ENCODE measurements at regions not wholly inside any gene's neighbourhood (a gene's known extent, or its start where the extent isn't known, plus 50 kb on each side); places are given as distances from the start of the nearest gene placed in this dataset.

DNA sequence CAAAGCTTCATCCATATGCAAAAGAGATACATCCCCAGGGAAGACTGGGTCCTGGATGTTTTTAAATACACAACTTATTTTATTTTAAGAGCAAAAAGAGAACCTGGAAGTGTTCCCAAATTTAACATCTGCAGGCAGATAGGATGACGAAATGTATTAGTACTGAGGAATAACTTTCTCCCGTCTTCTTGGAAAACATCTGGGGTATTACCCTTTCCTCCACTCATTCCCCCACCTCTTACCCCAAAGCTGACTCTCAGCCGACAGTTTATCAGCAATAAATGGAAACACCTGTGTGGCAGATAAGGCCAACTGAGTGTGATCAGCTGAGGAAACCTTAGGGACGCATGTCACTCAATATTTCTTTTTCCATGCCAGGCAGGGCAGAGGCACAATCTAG is 435.6 kb upstream of the NPVF start:
- TF ChIP-seq, protein P1, sequence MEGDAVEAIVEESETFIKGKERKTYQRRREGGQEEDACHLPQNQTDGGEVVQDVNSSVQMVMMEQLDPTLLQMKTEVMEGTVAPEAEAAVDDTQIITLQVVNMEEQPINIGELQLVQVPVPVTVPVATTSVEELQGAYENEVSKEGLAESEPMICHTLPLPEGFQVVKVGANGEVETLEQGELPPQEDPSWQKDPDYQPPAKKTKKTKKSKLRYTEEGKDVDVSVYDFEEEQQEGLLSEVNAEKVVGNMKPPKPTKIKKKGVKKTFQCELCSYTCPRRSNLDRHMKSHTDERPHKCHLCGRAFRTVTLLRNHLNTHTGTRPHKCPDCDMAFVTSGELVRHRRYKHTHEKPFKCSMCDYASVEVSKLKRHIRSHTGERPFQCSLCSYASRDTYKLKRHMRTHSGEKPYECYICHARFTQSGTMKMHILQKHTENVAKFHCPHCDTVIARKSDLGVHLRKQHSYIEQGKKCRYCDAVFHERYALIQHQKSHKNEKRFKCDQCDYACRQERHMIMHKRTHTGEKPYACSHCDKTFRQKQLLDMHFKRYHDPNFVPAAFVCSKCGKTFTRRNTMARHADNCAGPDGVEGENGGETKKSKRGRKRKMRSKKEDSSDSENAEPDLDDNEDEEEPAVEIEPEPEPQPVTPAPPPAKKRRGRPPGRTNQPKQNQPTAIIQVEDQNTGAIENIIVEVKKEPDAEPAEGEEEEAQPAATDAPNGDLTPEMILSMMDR (IDR thresholded peaks at IDR 0.05; ENCODE audit: insufficient read depth, low read length, missing control alignments), result no peak
- POLR2A ChIA-PET, result no interaction called here
- H3K4me3 ChIP-seq (ENCODE audit: low read depth, low read length), result no peak overlapping the region
- no peak for DNase-seq (ENCODE audit: low read depth, low spot score)
- CTCF ChIA-PET, result no interaction called here

DNA sequence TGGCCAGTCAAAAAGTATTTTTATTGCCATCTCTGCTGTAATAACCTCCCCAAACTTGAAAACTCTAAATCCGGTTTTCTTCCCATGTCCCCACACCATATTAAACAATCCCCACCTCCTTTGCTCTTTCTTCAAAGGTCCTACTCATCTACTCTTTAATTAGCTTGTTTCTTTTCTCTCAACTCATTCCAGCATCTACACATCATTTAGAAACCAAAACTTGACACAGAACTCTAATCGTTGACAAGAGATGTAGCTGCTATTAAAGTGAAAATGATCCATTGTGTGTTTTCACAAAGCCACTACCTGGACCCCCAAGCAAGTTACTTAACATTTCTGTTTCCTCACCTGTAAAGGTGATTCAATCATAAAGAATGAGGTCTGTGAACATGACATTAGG is 436.3 kb upstream of the NPVF start:
- H3K4me3 ChIP-seq (ENCODE audit: low read depth, low read length), result no peak overlapping the region
- ChIA-PET POLR2A (no interaction called here), CTCF (no interaction called here)
- TF ChIP-seq, protein P1 (IDR thresholded peaks at IDR 0.05; ENCODE audit: insufficient read depth, low read length, missing control alignments), result no peak
- DNase-seq (ENCODE audit: low read depth, low spot score), result no peak

DNA sequence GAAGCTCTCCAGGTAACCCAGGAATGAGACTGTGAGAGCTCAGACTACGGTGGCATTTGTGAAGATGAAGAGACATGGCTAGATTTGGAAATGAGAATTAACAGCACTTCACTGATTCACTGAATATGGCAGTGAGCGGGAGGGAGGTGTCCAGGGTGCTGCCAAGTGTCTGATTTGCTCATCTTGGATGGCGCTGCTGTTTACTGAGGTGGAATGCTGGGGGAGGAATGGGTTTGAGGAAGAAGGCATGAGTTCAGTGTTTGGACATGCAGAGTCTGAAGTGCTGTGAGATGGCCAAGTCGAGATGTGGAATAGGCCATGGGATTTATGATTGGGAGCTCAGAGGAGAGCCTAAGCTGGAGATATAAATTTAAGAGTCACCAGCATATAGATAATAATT is 437.1 kb upstream of the NPVF start:
- POLR2A ChIA-PET, result no interaction called here

DNA sequence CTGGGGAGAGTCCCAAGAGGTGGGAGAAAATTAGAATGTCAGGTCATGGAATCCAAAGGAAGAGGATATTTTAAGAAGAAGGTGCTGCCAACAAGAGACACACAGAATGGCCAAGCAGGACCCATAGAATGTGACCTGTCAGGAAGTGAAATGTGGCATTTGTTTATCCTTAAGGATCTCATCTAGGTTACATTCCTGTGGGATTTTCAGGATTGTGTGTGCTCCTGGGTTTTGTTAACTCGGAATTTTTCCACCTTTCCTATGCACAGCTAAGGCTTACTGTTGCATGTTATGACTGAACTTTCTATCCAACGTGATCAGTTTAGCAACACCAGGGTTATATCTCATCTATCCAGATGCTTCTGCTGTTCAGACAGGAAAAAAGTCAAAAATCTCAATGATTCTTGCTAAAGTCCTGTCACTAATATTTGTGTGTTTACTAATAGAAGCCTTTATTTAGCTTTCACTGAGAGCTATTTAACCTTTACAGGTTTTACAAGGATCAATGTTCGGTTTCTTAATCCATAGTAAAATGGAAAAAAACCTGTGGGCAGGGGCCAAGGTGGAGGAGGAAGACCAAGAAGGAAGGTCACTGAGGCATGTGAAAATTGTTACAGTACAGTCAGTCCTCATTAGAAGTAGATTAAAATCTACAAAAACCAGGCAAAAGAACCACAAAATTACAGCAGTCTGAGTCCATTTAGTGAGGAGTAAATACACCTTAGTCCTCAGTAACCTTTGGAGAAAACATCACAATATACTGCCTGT is 437.8 kb upstream of the NPVF start:
- ChIA-PET CTCF (interaction anchor here (1.2 kb wide), 1 partner anchor 188 kb away, joined by 3 read pairs; no protein-coding TSS in a partner anchor), POLR2A (no interaction called here)
- no peak for DNase-seq (ENCODE audit: low read depth, low spot score)
- H3K4me3 ChIP-seq (ENCODE audit: low read depth, low read length), result no peak overlapping the region
- TF ChIP-seq, protein P1 (IDR thresholded peaks at IDR 0.05; ENCODE audit: insufficient read depth, low read length, missing control alignments), result no peak

More for the DNA sequence above, 437.1 kb upstream of the NPVF start:
- TF ChIP-seq, protein P1 (IDR thresholded peaks at IDR 0.05; ENCODE audit: insufficient read depth, low read length, missing control alignments), result no peak
- no peak for DNase-seq (ENCODE audit: low read depth, low spot score)
- CTCF ChIA-PET, result interaction anchor here (1.2 kb wide), 1 partner anchor 189 kb away, joined by 3 read pairs; no protein-coding TSS in a partner anchor
- H3K4me3 ChIP-seq (ENCODE audit: low read depth, low read length), result no peak overlapping the region

DNA sequence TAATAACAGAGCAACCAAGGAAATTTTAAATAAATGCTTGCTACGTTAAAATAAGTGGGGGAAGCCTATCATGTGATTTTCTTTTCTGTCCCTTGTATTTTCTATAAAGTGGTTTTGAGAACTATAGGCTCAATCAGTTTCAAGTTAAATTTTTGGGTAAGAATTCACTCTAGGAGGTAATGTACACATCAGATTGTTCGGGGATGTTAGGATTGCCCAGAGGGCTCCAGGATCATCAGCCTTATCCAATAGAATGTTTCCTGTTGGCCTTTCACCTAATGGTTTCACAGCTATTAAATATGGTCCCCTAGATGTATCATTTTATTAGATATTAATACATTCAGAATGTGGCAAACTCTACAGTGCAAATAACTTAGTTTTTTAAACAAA is 438.4 kb upstream of the NPVF start:
- TF ChIP-seq, protein P1 (IDR thresholded peaks at IDR 0.05; ENCODE audit: insufficient read depth, low read length, missing control alignments), result no peak
- POLR2A ChIA-PET, result no interaction called here
- no peak overlapping the region for H3K4me3 ChIP-seq (ENCODE audit: low read depth, low read length)
- CTCF ChIA-PET, result no interaction called here
- no peak for DNase-seq (ENCODE audit: low read depth, low spot score)

DNA sequence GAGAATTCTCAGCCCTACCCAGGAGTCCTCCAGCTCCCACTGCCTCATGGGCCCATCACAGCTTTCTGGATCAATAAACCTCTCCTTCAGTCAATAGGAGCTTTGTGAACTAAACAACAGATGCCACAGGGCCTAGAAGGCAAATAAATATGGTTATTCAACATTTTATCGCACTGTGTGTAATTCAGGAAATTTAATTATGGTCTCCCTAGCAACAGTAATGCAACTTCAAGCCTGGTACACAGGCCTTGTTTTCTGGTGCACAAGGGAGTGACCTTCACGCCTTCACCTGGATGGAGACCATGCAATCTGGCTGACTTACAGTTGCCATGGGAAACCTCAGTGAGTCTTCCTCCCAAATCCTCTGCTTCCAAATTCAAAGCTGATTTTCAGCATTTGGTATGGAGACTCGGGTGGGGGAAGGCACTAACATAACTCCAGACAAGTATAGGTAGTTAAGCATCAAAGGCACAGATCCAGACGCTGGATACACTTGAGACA is 441.0 kb upstream of the NPVF start:
- H3K4me3 ChIP-seq (ENCODE audit: low read depth, low read length), result no peak overlapping the region
- TF ChIP-seq, protein P1 (IDR thresholded peaks at IDR 0.05; ENCODE audit: insufficient read depth, low read length, missing control alignments), result no peak
- DNase-seq (ENCODE audit: low read depth, low spot score), result no peak
- CTCF ChIA-PET, result no interaction called here
- POLR2A ChIA-PET, result no interaction called here

Data from AG04449 (cell line).